Colonic mucosa (tissue), 4 donors: ENCODE measurements at regions not wholly inside any gene's neighbourhood (a gene's known extent, or its start where the extent isn't known, plus 50 kb on each side); places are given as distances from the start of the nearest gene placed in this dataset.

Experiments
- DNase-seq: peaks from one replicate; pipeline ENCODE4 v3.0.0-alpha.2; 2020
- H3K27ac ChIP-seq: fragments of 200-600 bp; one replicate; pipeline ENCODE4 v1.8.0; 2021
- H3K27me3 ChIP-seq: fragments of 200-600 bp; one replicate; pipeline ENCODE4 v1.8.0; 2021
- H3K36me3 ChIP-seq: fragments of 200-600 bp; one replicate; pipeline ENCODE4 v1.8.0; 2021
- H3K4me1 ChIP-seq: fragments of 200-600 bp; one replicate; pipeline ENCODE4 v1.8.0; 2021; ENCODE audit warnings: mild to moderate bottlenecking
- H3K4me3 ChIP-seq: fragments of 200-600 bp; one replicate; pipeline ENCODE4 v1.8.0; 2021
- H3K9ac ChIP-seq, 2 donors: one replicate each; pipeline ENCODE4 v1.7.0; 2013; ENCODE audit warnings: control low read depth in 2 of 2, low read depth in 2 of 2, low read length in 2 of 2
- H3K9me3 ChIP-seq: fragments of 200-600 bp; one replicate; pipeline ENCODE4 v1.8.0; 2021
- CTCF ChIP-seq: fragments of 200-600 bp; IDR thresholded peaks from one replicate; pipeline ENCODE4 v1.8.0; 2022; ENCODE audit warnings: antibody characterized with exemption, mild to moderate bottlenecking
- intact Hi-C: fragments of 100-400 bp; cut with DNase I; formaldehyde crosslinking; loops from one replicate; pipeline ENCODE4 v1.14.1; 2022
- donor health status: healthy.
- donor health status: DM: no; HTN: no; CAD: no.
- donor health status: DM: no; HTN: no; CAD: no.

GRCh38 chr3:103077910-103078309 is 643.1 kb downstream of the ZPLD1 start:
- Histone ChIP-seq H3K27ac (no peak overlapping the region), H3K27me3 (no peaks in the 10 kb centered on the region), H3K36me3 (no peaks in the 10 kb centered on the region), H3K9ac (no peak overlapping the region), H3K9me3 (no peaks in the 10 kb centered on the region), H3K4me1 (no peaks in the 10 kb centered on the region), H3K4me3 (no peak overlapping the region)
- no peak for TF ChIP-seq CTCF
- intact Hi-C loops, result no loop called here
- no peak for DNase-seq

DNA sequence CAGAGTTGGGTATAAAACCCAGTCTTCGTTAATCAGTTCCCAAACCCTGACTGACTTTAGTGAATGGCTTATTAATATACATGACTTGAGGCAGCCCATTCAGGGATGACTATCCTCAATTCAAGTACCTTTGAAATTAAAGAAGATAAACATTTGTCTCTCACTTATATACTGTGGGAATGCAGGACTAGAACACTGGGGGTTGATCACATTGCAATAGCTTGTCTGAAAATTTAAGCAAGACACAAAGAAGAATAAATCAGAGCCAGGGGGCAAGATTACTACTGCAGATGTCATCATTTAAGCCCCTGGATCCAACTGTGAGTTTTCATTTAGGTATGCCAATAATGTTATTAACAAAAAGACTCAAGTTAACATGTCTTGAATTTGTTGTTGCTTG is 647.7 kb downstream of the ZPLD1 start:
- H3K4me3 ChIP-seq, result no peak overlapping the region
- no peaks in the 10 kb centered on the region for H3K36me3 ChIP-seq
- no peaks in the 10 kb centered on the region for H3K27me3 ChIP-seq
- no peak overlapping the region for H3K27ac ChIP-seq
- H3K9me3 ChIP-seq, result no peaks in the 10 kb centered on the region
- DNase-seq, result no peak
- intact Hi-C loops, result no loop called here
- no peak for TF ChIP-seq CTCF
- H3K4me1 ChIP-seq, result no peaks in the 10 kb centered on the region
- H3K9ac ChIP-seq, result no peak overlapping the region

GRCh38 chr3:103083848-103084631 is 649.2 kb downstream of the ZPLD1 start:
- H3K27me3 ChIP-seq, result no peaks in the 10 kb centered on the region
- no peak for DNase-seq
- H3K4me1 ChIP-seq, result no peaks in the 10 kb centered on the region
- intact Hi-C loops, result no loop called here
- H3K4me3 ChIP-seq, result no peak overlapping the region
- H3K9me3 ChIP-seq, result no peaks in the 10 kb centered on the region
- H3K27ac ChIP-seq, result no peak overlapping the region
- no peaks in the 10 kb centered on the region for H3K36me3 ChIP-seq
- TF ChIP-seq CTCF, result no peak
- H3K9ac ChIP-seq, result no peak overlapping the region

GRCh38 chr3:103085465-103085864 is 650.6 kb downstream of the ZPLD1 start:
- no peaks in the 10 kb centered on the region for H3K9me3 ChIP-seq
- no peak for TF ChIP-seq CTCF
- intact Hi-C loops, result no loop called here
- H3K4me3 ChIP-seq, result no peak overlapping the region
- no peaks in the 10 kb centered on the region for H3K36me3 ChIP-seq
- no peak overlapping the region for H3K27ac ChIP-seq
- DNase-seq, result no peak
- no peaks in the 10 kb centered on the region for H3K27me3 ChIP-seq
- H3K4me1 ChIP-seq, result no peaks in the 10 kb centered on the region
- no peak overlapping the region for H3K9ac ChIP-seq

GRCh38 chr3:103089758-103090157 is 654.9 kb downstream of the ZPLD1 start:
- Histone ChIP-seq H3K4me3 (no peak overlapping the region), H3K27me3 (no peaks in the 10 kb centered on the region), H3K36me3 (no peaks in the 10 kb centered on the region), H3K9ac (no peak overlapping the region), H3K9me3 (no peaks in the 10 kb centered on the region), H3K27ac (no peak overlapping the region), H3K4me1 (no peaks in the 10 kb centered on the region)
- no peak for DNase-seq
- no peak for TF ChIP-seq CTCF
- intact Hi-C loops, result no loop called here
